Trophoblast cell (in vitro differentiated cells and primary cell): ENCODE measurements at regions not wholly inside any gene's neighbourhood (a gene's known extent, or its start where the extent isn't known, plus 50 kb on each side); places are given as distances from the start of the nearest gene placed in this dataset.

Experiments
- DNase-seq, 2 donors: peaks; one replicate each; pipeline ENCODE4 v3.0.0-alpha.2; 2016
- H2AFZ ChIP-seq: 2 replicates; pipeline ENCODE4 v1.6.1; 2013; ENCODE audit warnings: low read length, moderate library complexity, mild to moderate bottlenecking; ENCODE audit not compliant: insufficient read depth, poor library complexity
- H2AK5ac ChIP-seq: 2 replicates; pipeline ENCODE4 v1.6.1; 2013; ENCODE audit warnings: mild to moderate bottlenecking, low read length
- H2BK120ac ChIP-seq: 2 replicates; pipeline ENCODE4 v1.6.1; 2013; ENCODE audit warnings: low read length, mild to moderate bottlenecking, moderate library complexity; ENCODE audit not compliant: insufficient read depth, poor library complexity
- H2BK12ac ChIP-seq: 2 replicates; pipeline ENCODE4 v1.6.1; 2013; ENCODE audit warnings: mild to moderate bottlenecking, low read length, moderate library complexity
- H2BK5ac ChIP-seq: 2 replicates; pipeline ENCODE4 v1.6.1; 2013; ENCODE audit warnings: low read length, low read depth, moderate library complexity, mild to moderate bottlenecking; ENCODE audit not compliant: poor library complexity
- H3K14ac ChIP-seq: 2 replicates; pipeline ENCODE4 v1.6.1; 2013; ENCODE audit warnings: mild to moderate bottlenecking, low read length
- H3K18ac ChIP-seq: 2 replicates; pipeline ENCODE4 v1.6.1; 2013; ENCODE audit warnings: mild to moderate bottlenecking, low read length
- H3K23ac ChIP-seq: 2 replicates; pipeline ENCODE4 v1.6.1; 2013; ENCODE audit warnings: low read length
- H3K27ac ChIP-seq: 2 replicates; pipeline ENCODE4 v1.5.1; 2013; ENCODE audit warnings: low read depth, mild to moderate bottlenecking, inconsistent platforms, low read length, moderate library complexity
- H3K27me3 ChIP-seq: 2 replicates; pipeline ENCODE4 v1.6.1; 2013; ENCODE audit warnings: inconsistent platforms, mild to moderate bottlenecking, low read length, moderate library complexity; ENCODE audit not compliant: insufficient read depth
- H3K36me3 ChIP-seq, 2 experiments: 1 replicate in 1 of 2; 2 replicates in 1 of 2; pipeline ENCODE4 v1.6.1; 2013; ENCODE audit warnings: low read length in 2 of 2, mild to moderate bottlenecking in 2 of 2, moderate library complexity in 1 of 2; ENCODE audit not compliant: insufficient read depth in 2 of 2, control insufficient read depth in 1 of 2
- H3K4ac ChIP-seq: 2 replicates; pipeline ENCODE4 v1.6.1; 2013; ENCODE audit warnings: low read depth, mild to moderate bottlenecking, low read length, moderate library complexity
- H3K4me1 ChIP-seq, 2 experiments: 1 replicate in 1 of 2; 2 replicates in 1 of 2; pipeline ENCODE4 v1.6.1; 2013; ENCODE audit warnings: low read length in 2 of 2, mild to moderate bottlenecking in 2 of 2, moderate library complexity in 1 of 2; ENCODE audit not compliant: insufficient read depth in 2 of 2, control insufficient read depth in 1 of 2
- H3K4me2 ChIP-seq: 2 replicates; pipeline ENCODE4 v1.6.1; 2013; ENCODE audit warnings: inconsistent platforms, mild to moderate bottlenecking, low read length, moderate library complexity
- H3K4me3 ChIP-seq: 2 replicates; pipeline ENCODE4 v1.5.1; 2013; ENCODE audit warnings: mild to moderate bottlenecking, low read depth, low read length, inconsistent platforms
- H3K79me1 ChIP-seq: one replicate; pipeline ENCODE4 v1.6.1; 2013; ENCODE audit warnings: low read length
- H3K79me2 ChIP-seq: 2 replicates; pipeline ENCODE4 v1.6.1; 2013; ENCODE audit warnings: low read length, mild to moderate bottlenecking; ENCODE audit not compliant: control insufficient read depth, insufficient read depth, poor library complexity
- H3K9ac ChIP-seq: 2 replicates; pipeline ENCODE4 v1.6.1; 2013; ENCODE audit warnings: mild to moderate bottlenecking, low read length
- H3K9me3 ChIP-seq: 2 replicates; pipeline ENCODE4 v1.6.1; 2013; ENCODE audit warnings: low read depth, mild to moderate bottlenecking, control low read depth, inconsistent platforms, low read length; ENCODE audit not compliant: insufficient read depth
- H4K12ac ChIP-seq: 2 replicates; pipeline ENCODE4 v1.6.1; 2013; ENCODE audit warnings: low read depth, mild to moderate bottlenecking, low read length, moderate library complexity
- H4K8ac ChIP-seq: 2 replicates; pipeline ENCODE4 v1.6.1; 2013; ENCODE audit warnings: low read depth, mild to moderate bottlenecking, low read length, moderate library complexity
- H4K91ac ChIP-seq: one replicate; pipeline ENCODE4 v1.6.1; 2013; ENCODE audit warnings: low read depth, mild to moderate bottlenecking, low read length, moderate library complexity
- WGBS: extraction: QIAGEN DNeasy Blood & Tissue Kit; methylation state at CpG from one replicate; pipeline ENCODE4 v1.1.7; 2013; ENCODE audit warnings: missing lambda C conversion rate; ENCODE audit not compliant: insufficient read length, insufficient coverage; ENCODE audit errors: extremely low coverage; 5-methylcytosine and 5-hydroxymethylcytosine counted together

- no CpG with 5 or more reads among the region's 4 CpGs for WGBS
- no peak overlapping the region for H2BK5ac ChIP-seq
- no peak overlapping the region for H4K91ac ChIP-seq
- no peaks in the 10 kb centered on the region for H3K79me2 ChIP-seq
- no peak overlapping the region for H3K4me2 ChIP-seq
- H4K8ac ChIP-seq = no peak overlapping the region
- no peak overlapping the region for H3K27ac ChIP-seq
- H3K36me3 ChIP-seq = no peaks in the 10 kb centered on the region
- no peaks in the 10 kb centered on the region for H3K4me1 ChIP-seq
- H3K9ac ChIP-seq = no peak overlapping the region
- no peaks in the 10 kb centered on the region for H3K9me3 ChIP-seq
- H3K4me3 ChIP-seq = no peak overlapping the region
- no peak overlapping the region for H4K12ac ChIP-seq
- H3K79me1 ChIP-seq = no peaks in the 10 kb centered on the region
- H2AK5ac ChIP-seq = no peak overlapping the region
- H2AFZ ChIP-seq = no peak overlapping the region
- no peak for DNase-seq
- H3K4ac ChIP-seq = no peak overlapping the region
- no peak overlapping the region for H3K18ac ChIP-seq
- H3K14ac ChIP-seq = no peak overlapping the region
- H3K23ac ChIP-seq = no peak overlapping the region
- H2BK12ac ChIP-seq = no peak overlapping the region
- H3K27me3 ChIP-seq = no peaks in the 10 kb centered on the region
- H2BK120ac ChIP-seq = no peak overlapping the region
Measured at GRCh38 chr3:103342205-103342731, 907.5 kb downstream of the ZPLD1 start.

- no peaks in the 10 kb centered on the region for H3K36me3 ChIP-seq
- no peak overlapping the region for H3K23ac ChIP-seq
- H3K27ac ChIP-seq = no peak overlapping the region
- DNase-seq = no peak
- H3K4ac ChIP-seq = no peak overlapping the region
- H2AFZ ChIP-seq = no peak overlapping the region
- H3K79me1 ChIP-seq = no peaks in the 10 kb centered on the region
- no peak overlapping the region for H3K4me2 ChIP-seq
- WGBS = no CpG with 5 or more reads among the region's 4 CpGs
- no peak overlapping the region for H3K18ac ChIP-seq
- no peak overlapping the region for H2BK5ac ChIP-seq
- H3K9ac ChIP-seq = no peak overlapping the region
- no peaks in the 10 kb centered on the region for H3K79me2 ChIP-seq
- H3K4me3 ChIP-seq = no peak overlapping the region
- H2AK5ac ChIP-seq = no peak overlapping the region
- H4K8ac ChIP-seq = no peak overlapping the region
- H2BK12ac ChIP-seq = no peak overlapping the region
- no peak overlapping the region for H4K91ac ChIP-seq
- no peaks in the 10 kb centered on the region for H3K9me3 ChIP-seq
- no peak overlapping the region for H2BK120ac ChIP-seq
- H3K14ac ChIP-seq = no peak overlapping the region
- H3K4me1 ChIP-seq = no peaks in the 10 kb centered on the region
- no peaks in the 10 kb centered on the region for H3K27me3 ChIP-seq
- H4K12ac ChIP-seq = no peak overlapping the region
Measured at GRCh38 chr3:103349760-103350159, 914.9 kb downstream of the ZPLD1 start.

- Histone ChIP-seq H3K23ac (no peak overlapping the region), H4K12ac (no peak overlapping the region), H4K8ac (no peak overlapping the region), H3K9ac (no peak overlapping the region), H2BK12ac (no peak overlapping the region), H3K27me3 (no peaks in the 10 kb centered on the region), H3K4me1 (no peaks in the 10 kb centered on the region), H3K36me3 (no peaks in the 10 kb centered on the region), H2BK120ac (no peak overlapping the region), H3K9me3 (no peaks in the 10 kb centered on the region), H3K4ac (no peak overlapping the region), H3K4me2 (no peak overlapping the region), H3K27ac (no peak overlapping the region), H2AFZ (no peak overlapping the region), H2AK5ac (no peak overlapping the region), H3K18ac (no peak overlapping the region), H3K14ac (no peak overlapping the region), H2BK5ac (no peak overlapping the region), H3K4me3 (no peak overlapping the region), H3K79me2 (no peaks in the 10 kb centered on the region), H4K91ac (no peak overlapping the region), H3K79me1 (no peaks in the 10 kb centered on the region)
- WGBS = no CpG with 5 or more reads among the region's 1 CpG
- DNase-seq = no peak
Measured at GRCh38 chr3:103365467-103365866, 930.7 kb downstream of the ZPLD1 start.

GRCh38 chr3:103367481-103367880 lies 932.7 kb downstream of the ZPLD1 start:
- DNase-seq = peak; percentile 50 to 79
- Histone ChIP-seq H3K27me3 (no peaks in the 10 kb centered on the region), H3K27ac (no peak overlapping the region), H2AFZ (no peak overlapping the region), H3K36me3 (no peaks in the 10 kb centered on the region), H3K23ac (no peak overlapping the region), H2BK5ac (no peak overlapping the region), H4K91ac (no peak overlapping the region), H3K4ac (no peak overlapping the region), H3K4me3 (no peak overlapping the region), H3K9ac (no peak overlapping the region), H3K9me3 (no peaks in the 10 kb centered on the region), H2BK120ac (no peak overlapping the region), H3K79me1 (no peaks in the 10 kb centered on the region), H3K14ac (no peak overlapping the region), H3K4me2 (no peak overlapping the region), H3K4me1 (no peaks in the 10 kb centered on the region), H4K12ac (no peak overlapping the region), H3K18ac (no peak overlapping the region), H2AK5ac (no peak overlapping the region), H2BK12ac (no peak overlapping the region), H4K8ac (no peak overlapping the region), H3K79me2 (no peaks in the 10 kb centered on the region)
- WGBS = no CpG with 5 or more reads among the region's 3 CpGs
